MM.1S (cell line): ENCODE measurements at regions not wholly inside any gene's neighbourhood (a gene's known extent, or its start where the extent isn't known, plus 50 kb on each side); places are given as distances from the start of the nearest gene placed in this dataset.

Source experiments
- DNase-seq: peaks from one replicate; pipeline ENCODE4 v3.0.0-alpha.2; 2015
- H2AFZ ChIP-seq: fragments of 300-600 bp; sonication (generic); 2 replicates; pipeline ENCODE4 v1.6.0; 2016; ENCODE audit warnings: antibody characterized with exemption, low read length
- H3F3A ChIP-seq: fragments of 300-600 bp; sonication (generic); 2 replicates; pipeline ENCODE4 v1.6.1; 2016; ENCODE audit warnings: mild to moderate bottlenecking, antibody characterized with exemption, low read length, moderate library complexity, mixed read lengths; ENCODE audit not compliant: insufficient read depth
- H3K27ac ChIP-seq: fragments of 300-600 bp; sonication (generic); 2 replicates; pipeline ENCODE4 v1.5.1; 2016; ENCODE audit warnings: mild to moderate bottlenecking, low read length
- H3K27me3 ChIP-seq: fragments of 300-600 bp; sonication (generic); replicated peaks from 2 replicates; pipeline ENCODE4 v1.6.0; 2016; ENCODE audit warnings: low read length; ENCODE audit not compliant: insufficient read depth
- H3K36me3 ChIP-seq: fragments of 300-600 bp; sonication (generic); replicated peaks from 2 replicates; pipeline ENCODE4 v1.6.1; 2016; ENCODE audit warnings: mild to moderate bottlenecking, low read length, mixed read lengths; ENCODE audit not compliant: insufficient read depth
- H3K4me1 ChIP-seq: fragments of 300-600 bp; sonication (generic); 2 replicates; pipeline ENCODE4 v1.6.1; 2016; ENCODE audit warnings: low read length, mixed read lengths
- H3K4me2 ChIP-seq: fragments of 300-600 bp; sonication (generic); 2 replicates; pipeline ENCODE4 v1.6.0; 2016; ENCODE audit warnings: low read depth, low read length
- H3K4me3 ChIP-seq: fragments of 300-600 bp; sonication (generic); 2 replicates; pipeline ENCODE4 v1.5.1; 2016; ENCODE audit warnings: low read length, mixed read lengths
- H3K79me2 ChIP-seq: fragments of 300-600 bp; sonication (generic); 2 replicates; pipeline ENCODE4 v1.6.1; 2016; ENCODE audit warnings: mixed run types, low read length, mixed read lengths
- H3K9ac ChIP-seq: fragments of 300-600 bp; sonication (generic); 2 replicates; pipeline ENCODE4 v1.6.1; 2016; ENCODE audit warnings: low read length, mixed read lengths
- H3K9me2 ChIP-seq: fragments of 300-600 bp; sonication (generic); replicated peaks from 2 replicates; pipeline ENCODE4 v1.6.1; 2016; ENCODE audit warnings: mild to moderate bottlenecking, low read length, mixed read lengths; ENCODE audit not compliant: insufficient read depth
- H3K9me3 ChIP-seq: fragments of 300-600 bp; sonication (generic); replicated peaks from 2 replicates; pipeline ENCODE4 v1.6.1; 2016; ENCODE audit warnings: mild to moderate bottlenecking, low read length, mixed read lengths; ENCODE audit not compliant: insufficient read depth
- H4K20me1 ChIP-seq: fragments of 300-600 bp; sonication (generic); 2 replicates; pipeline ENCODE4 v1.6.1; 2016; ENCODE audit warnings: mild to moderate bottlenecking, low read length, moderate library complexity, mixed read lengths; ENCODE audit not compliant: insufficient read depth
- CTCF ChIP-seq: fragments of 300-600 bp; sonication (generic); IDR thresholded peaks from 2 replicates; pipeline ENCODE4 v1.5.1; 2016; ENCODE audit warnings: antibody characterized with exemption, low read length, mixed read lengths
- EZH2 ChIP-seq: fragments of 300-600 bp; sonication (generic); optimal IDR thresholded peaks from 2 replicates; pipeline ENCODE3; 2017; ENCODE audit warnings: low read depth, mild to moderate bottlenecking, antibody characterized with exemption, low read length, mixed read lengths
- EZH2phosphoT487 ChIP-seq: fragments of 300-600 bp; sonication (generic); IDR thresholded peaks from 2 replicates; pipeline ENCODE4 v1.6.1; 2018; ENCODE audit warnings: antibody characterized with exemption, low read length

- Histone ChIP-seq H3K4me3 (no peak overlapping the region), H3K9me2 (no peaks in the 10 kb centered on the region), H3K9me3 (no peaks in the 10 kb centered on the region), H3K9ac (no peak overlapping the region), H3K36me3 (no peaks in the 10 kb centered on the region), H3F3A (no peaks in the 10 kb centered on the region), H3K4me1 (no peaks in the 10 kb centered on the region), H3K4me2 (no peak overlapping the region), H2AFZ (no peak overlapping the region), H4K20me1 (no peaks in the 10 kb centered on the region), H3K27ac (no peak overlapping the region), H3K27me3 (no peaks in the 10 kb centered on the region), H3K79me2 (no peaks in the 10 kb centered on the region)
- DNase-seq = no peak
- TF ChIP-seq EZH2phosphoT487 (no peak), EZH2 (no peak), CTCF (no peak)
Observed at GRCh38 chr5:105828821-105829220, 1841.9 kb downstream of the EFNA5 start.

GRCh38 chr5:105821800-105822199 lies 1848.9 kb downstream of the EFNA5 start:
- no peaks in the 10 kb centered on the region for H3K27me3 ChIP-seq
- H3K4me1 ChIP-seq = no peaks in the 10 kb centered on the region
- no peaks in the 10 kb centered on the region for H3K9me2 ChIP-seq
- no peak overlapping the region for H3K4me2 ChIP-seq
- no peak overlapping the region for H2AFZ ChIP-seq
- H3K9ac ChIP-seq = no peak overlapping the region
- H3K27ac ChIP-seq = no peak overlapping the region
- H3K9me3 ChIP-seq = no peaks in the 10 kb centered on the region
- DNase-seq = no peak
- H3K36me3 ChIP-seq = no peaks in the 10 kb centered on the region
- no peaks in the 10 kb centered on the region for H4K20me1 ChIP-seq
- no peak for TF ChIP-seq EZH2
- TF ChIP-seq CTCF = no peak
- TF ChIP-seq EZH2phosphoT487 = no peak
- H3F3A ChIP-seq = no peaks in the 10 kb centered on the region
- H3K4me3 ChIP-seq = no peak overlapping the region
- H3K79me2 ChIP-seq = no peaks in the 10 kb centered on the region

- no peak for DNase-seq
- no peaks in the 10 kb centered on the region for H3K4me1 ChIP-seq
- no peak overlapping the region for H3K9ac ChIP-seq
- no peaks in the 10 kb centered on the region for H3K9me2 ChIP-seq
- H3K36me3 ChIP-seq = no peaks in the 10 kb centered on the region
- H3K27me3 ChIP-seq = no peaks in the 10 kb centered on the region
- no peak for TF ChIP-seq CTCF
- TF ChIP-seq EZH2phosphoT487 = no peak
- TF ChIP-seq EZH2 = no peak
- no peak overlapping the region for H3K4me2 ChIP-seq
- H4K20me1 ChIP-seq = no peaks in the 10 kb centered on the region
- no peak overlapping the region for H3K27ac ChIP-seq
- no peaks in the 10 kb centered on the region for H3F3A ChIP-seq
- no peaks in the 10 kb centered on the region for H3K79me2 ChIP-seq
- no peaks in the 10 kb centered on the region for H3K9me3 ChIP-seq
- H2AFZ ChIP-seq = no peak overlapping the region
- H3K4me3 ChIP-seq = no peak overlapping the region
Observed at GRCh38 chr5:105817914-105818313, 1852.8 kb downstream of the EFNA5 start.

DNA sequence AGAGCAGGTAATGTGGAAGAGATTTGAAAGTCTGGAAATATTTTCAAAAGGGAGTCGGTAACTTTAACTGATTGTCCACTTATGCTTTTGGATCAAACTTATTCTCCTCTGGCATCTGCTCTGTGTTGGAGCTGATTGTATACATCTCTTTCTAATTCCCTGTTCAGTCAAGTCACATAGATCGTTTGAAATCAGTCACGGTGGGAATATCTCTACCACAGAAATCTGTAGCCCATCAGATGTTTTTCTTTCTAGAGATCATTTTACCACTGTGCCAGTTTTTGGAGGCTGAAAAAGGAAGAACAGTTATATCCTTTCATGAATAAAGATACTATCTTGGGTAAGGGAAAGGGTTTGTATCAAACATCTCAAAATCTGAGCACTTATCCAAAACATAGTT lies 1853.3 kb downstream of the EFNA5 start:
- Histone ChIP-seq H3K9ac (no peak overlapping the region), H2AFZ (no peak overlapping the region), H3K9me3 (no peaks in the 10 kb centered on the region), H4K20me1 (no peaks in the 10 kb centered on the region), H3K36me3 (no peaks in the 10 kb centered on the region), H3K4me2 (no peak overlapping the region), H3K27ac (no peak overlapping the region), H3K4me3 (no peak overlapping the region), H3K27me3 (no peaks in the 10 kb centered on the region), H3K79me2 (no peaks in the 10 kb centered on the region), H3F3A (no peaks in the 10 kb centered on the region), H3K9me2 (no peaks in the 10 kb centered on the region), H3K4me1 (no peaks in the 10 kb centered on the region)
- DNase-seq = no peak
- TF ChIP-seq EZH2 (no peak), EZH2phosphoT487 (no peak), CTCF (no peak)
